VCaP (cell line): ENCODE measurements at regions not wholly inside any gene's neighbourhood (a gene's known extent, or its start where the extent isn't known, plus 50 kb on each side); places are given as distances from the start of the nearest gene placed in this dataset.

ENCODE experiments used
- H3K27ac ChIP-seq: fragments of 450-650 bp; 2 replicates; pipeline ENCODE4 v1.5.1; 2017
- CTCF ChIP-seq: fragments of 450-650 bp; conservative IDR thresholded peaks from 2 replicates; pipeline ENCODE4 v1.5.1; 2017; ENCODE audit warnings: mild to moderate bottlenecking, moderate library complexity

GRCh38 chr4:179563741-179564140, 2121.5 kb upstream of the AGA start:
- TF ChIP-seq CTCF: no peak
- no peak overlapping the region for H3K27ac ChIP-seq

GRCh38 chr4:179569549-179569948, 2127.3 kb upstream of the AGA start:
- no peak overlapping the region for H3K27ac ChIP-seq
- TF ChIP-seq CTCF: no peak

GRCh38 chr4:179582164-179582905, 2140.1 kb upstream of the AGA start:
- no peak for TF ChIP-seq CTCF
- H3K27ac ChIP-seq: no peak overlapping the region

GRCh38 chr4:179583221-179583620, 2141.0 kb upstream of the AGA start:
- H3K27ac ChIP-seq: no peak overlapping the region
- no peak for TF ChIP-seq CTCF

- no peak overlapping the region for H3K27ac ChIP-seq
- TF ChIP-seq CTCF: no peak
Observed at GRCh38 chr4:179584101-179584500, 2141.9 kb upstream of the AGA start.

GRCh38 chr4:179585761-179586160, 2143.5 kb upstream of the AGA start:
- no peak overlapping the region for H3K27ac ChIP-seq
- no peak for TF ChIP-seq CTCF

- no peak overlapping the region for H3K27ac ChIP-seq
- no peak for TF ChIP-seq CTCF
Observed at GRCh38 chr4:179586460-179586859, 2144.2 kb upstream of the AGA start.
